DND-41 (cell line): ENCODE measurements at regions not wholly inside any gene's neighbourhood (a gene's known extent, or its start where the extent isn't known, plus 50 kb on each side); places are given as distances from the start of the nearest gene placed in this dataset.
"Not testable (repeated sequence)": the region's sequence is repeated elsewhere in the genome, so short reads cannot be mapped to it uniquely, and the experiment has no call there.

ENCODE experiments used
- EZH2 ChIP-seq: IDR thresholded peaks from 3 replicates; pipeline ENCODE4 v1.6.1; 2012; ENCODE audit warnings: borderline replicate concordance, low read depth, mild to moderate bottlenecking, moderate library complexity, low read length, inconsistent platforms; ENCODE audit not compliant: severe bottlenecking
- TF ChIP-seq, protein P1 (sequence below): IDR thresholded peaks from 2 replicates; pipeline ENCODE4 v1.5.1; 2012; ENCODE audit warnings: borderline replicate concordance, low read length, moderate library complexity, mild to moderate bottlenecking; ENCODE audit not compliant: poor library complexity, severe bottlenecking; ENCODE audit errors: extremely low read depth

DNA sequence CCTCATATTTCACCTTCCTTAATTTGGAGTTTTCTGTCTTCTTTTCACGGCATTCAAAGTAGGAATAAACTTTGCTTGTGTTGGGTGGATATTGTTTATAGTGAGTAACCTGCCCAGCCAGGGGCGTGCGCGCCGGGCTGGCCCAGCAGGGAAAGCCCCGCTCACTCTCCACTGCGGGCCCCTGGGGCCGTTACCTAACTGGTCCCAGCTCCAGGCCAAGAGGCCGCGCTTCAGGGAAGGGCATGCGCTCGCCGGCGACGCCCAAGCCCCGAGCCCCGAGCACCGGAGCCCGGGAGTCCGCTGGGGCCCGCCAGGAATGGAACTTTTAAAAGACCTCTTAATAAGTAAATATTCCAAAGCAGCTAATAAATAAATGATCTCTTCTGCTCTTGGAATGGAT lies 601.3 kb upstream of the ANKRD30A start:
- TF ChIP-seq, protein P1, sequence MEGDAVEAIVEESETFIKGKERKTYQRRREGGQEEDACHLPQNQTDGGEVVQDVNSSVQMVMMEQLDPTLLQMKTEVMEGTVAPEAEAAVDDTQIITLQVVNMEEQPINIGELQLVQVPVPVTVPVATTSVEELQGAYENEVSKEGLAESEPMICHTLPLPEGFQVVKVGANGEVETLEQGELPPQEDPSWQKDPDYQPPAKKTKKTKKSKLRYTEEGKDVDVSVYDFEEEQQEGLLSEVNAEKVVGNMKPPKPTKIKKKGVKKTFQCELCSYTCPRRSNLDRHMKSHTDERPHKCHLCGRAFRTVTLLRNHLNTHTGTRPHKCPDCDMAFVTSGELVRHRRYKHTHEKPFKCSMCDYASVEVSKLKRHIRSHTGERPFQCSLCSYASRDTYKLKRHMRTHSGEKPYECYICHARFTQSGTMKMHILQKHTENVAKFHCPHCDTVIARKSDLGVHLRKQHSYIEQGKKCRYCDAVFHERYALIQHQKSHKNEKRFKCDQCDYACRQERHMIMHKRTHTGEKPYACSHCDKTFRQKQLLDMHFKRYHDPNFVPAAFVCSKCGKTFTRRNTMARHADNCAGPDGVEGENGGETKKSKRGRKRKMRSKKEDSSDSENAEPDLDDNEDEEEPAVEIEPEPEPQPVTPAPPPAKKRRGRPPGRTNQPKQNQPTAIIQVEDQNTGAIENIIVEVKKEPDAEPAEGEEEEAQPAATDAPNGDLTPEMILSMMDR, result not testable (repeated sequence)
- not testable (repeated sequence) for TF ChIP-seq EZH2
